Dedifferentiated amniotic fluid mesenchymal stem cell (primary cell): ENCODE measurements at regions not wholly inside any gene's neighbourhood (a gene's known extent, or its start where the extent isn't known, plus 50 kb on each side); places are given as distances from the start of the nearest gene placed in this dataset.

ENCODE experiments used
- DNase-seq: peaks from one replicate; pipeline ENCODE4 v3.0.0-alpha.2; 2016; ENCODE audit errors: extremely low spot score

DNA sequence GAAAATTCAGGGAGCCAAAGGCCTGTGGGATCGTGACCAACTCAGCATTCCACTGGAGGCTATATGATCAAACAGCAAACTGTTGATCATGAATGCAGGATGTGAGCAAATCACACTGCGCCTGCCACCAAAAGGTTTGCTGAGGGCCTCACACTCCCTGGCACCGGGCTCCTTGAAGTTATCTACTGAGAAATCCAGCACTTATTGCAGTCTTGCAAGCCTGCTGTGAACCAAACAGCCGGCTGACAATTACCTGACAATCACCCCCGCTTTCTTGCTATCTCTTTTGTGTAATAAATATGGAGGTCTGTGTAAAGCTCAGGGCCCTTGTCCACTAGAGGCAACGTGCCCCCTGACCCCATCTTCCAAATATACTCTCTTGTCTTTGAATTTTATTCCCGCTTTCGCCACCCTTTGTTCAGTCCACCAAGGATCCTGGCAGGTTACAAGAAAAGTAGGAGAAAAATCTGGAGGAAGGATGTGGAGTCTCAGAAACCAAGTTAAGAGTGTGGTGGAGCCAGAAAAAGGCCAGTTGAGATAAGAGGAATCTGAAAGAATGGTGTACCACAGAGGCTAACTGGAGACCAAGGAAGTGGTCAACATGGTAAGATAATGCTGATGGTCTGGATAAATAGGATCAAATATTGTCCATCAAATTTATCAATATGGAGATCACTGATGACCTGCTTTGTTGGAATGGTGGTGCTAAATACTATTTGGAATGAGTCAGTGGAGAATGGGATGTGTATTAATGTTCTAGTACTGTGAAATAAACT lies 229.2 kb downstream of the ALX1 start:
- no peak for DNase-seq

DNA sequence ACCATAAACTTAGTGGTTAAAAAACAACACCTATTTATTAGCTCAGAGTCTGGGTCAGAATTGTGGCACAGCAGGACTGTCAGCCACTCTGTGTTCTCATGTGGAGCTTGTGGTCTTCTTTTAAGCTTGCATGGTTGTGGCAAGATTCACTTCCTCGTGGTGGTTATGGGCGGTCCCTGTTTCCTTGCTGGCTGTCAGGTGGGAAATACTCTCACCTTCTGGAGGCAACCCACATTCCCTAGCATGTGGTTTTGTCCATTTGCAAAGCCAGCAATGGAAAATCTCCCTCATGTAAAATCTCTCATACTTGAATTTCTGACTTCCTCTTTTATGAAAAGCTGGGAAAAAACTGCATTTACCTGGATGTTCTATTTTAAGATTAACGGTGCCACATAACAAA lies 229.8 kb downstream of the ALX1 start:
- DNase-seq: no peak

DNA sequence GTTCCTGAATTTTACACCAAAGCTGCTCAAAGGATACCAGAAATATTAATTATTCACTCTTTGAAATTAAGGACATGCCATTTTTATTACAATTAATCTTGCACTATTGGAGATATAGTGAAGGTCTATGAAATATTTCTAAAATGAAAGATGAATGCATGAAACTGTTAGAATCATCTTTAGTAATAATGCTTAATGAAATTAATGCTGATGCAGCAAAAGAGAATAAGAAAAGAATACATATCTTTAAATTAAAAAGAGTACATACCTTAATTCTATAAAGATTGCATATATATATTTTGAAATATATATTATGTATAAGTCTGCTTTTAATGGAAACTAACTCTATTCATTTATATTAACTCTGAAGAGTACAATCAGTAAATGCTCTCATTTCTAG lies 236.0 kb downstream of the ALX1 start:
- no peak for DNase-seq

GRCh38 chr12:85516667-85517325 lies 236.8 kb downstream of the ALX1 start:
- DNase-seq: no peak

- DNase-seq: no peak
Observed at GRCh38 chr12:85519163-85519562, 239.1 kb downstream of the ALX1 start.

DNA sequence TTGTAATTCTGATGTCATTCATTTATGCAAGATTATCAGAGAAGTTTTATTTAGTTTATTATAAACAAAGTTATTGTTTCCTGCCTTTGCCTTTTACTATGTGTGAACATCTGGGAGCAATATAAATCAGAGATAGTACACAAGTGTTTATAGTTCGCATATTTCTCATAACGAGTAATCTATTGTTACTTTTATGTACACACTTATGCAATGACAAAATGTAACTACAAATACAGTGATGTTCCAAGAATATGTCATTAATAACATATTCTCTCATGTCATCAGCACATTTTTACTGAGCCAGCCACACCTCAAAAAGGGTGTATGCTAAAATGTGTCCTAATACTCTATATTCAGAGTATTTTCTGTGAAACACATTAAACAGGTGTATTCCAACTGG lies 243.2 kb downstream of the ALX1 start:
- no peak for DNase-seq

DNA sequence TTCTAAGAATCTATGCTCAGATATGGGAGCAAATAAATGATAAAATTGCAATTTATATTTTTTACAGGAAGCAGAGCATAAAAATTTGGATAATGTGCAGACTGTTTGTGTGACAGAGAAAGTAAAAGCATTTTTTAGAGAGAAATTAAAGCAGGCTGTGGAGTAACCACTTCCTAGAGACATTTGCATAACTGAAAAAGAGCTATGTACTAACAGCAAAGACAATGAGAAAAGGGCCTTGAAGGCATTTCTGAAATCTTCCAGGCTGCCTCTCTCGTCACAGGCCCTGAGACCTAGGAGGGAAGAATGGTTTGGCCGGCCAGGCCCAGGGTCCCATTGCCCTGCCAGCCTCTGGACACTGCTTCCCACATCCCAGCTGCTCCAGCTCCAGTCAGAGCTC lies 247.2 kb downstream of the ALX1 start:
- DNase-seq: no peak

DNA sequence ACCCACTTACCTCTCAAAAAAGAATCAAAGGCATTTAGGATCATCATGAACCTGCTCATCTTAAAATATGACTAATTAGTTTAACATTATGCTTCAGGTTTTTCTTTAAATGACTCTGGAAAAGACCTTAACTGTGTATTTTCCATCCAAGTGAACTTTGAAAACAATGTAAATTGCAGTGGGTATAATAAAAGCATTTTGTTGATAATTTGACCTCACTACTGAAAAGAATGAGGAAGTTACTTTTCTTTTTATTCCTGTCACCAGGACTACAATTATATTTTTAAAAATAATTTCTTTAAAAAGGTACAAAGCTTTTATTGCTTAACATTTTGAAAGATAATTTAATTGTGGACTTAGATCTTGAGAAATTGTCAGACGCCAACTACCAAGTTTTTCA lies 249.9 kb downstream of the ALX1 start:
- no peak for DNase-seq

- DNase-seq: no peak
Observed at GRCh38 chr12:85530456-85530855, 250.4 kb downstream of the ALX1 start.

GRCh38 chr12:85531341-85531740 lies 251.3 kb downstream of the ALX1 start:
- DNase-seq: no peak

GRCh38 chr12:85549640-85550039 lies 269.6 kb downstream of the ALX1 start:
- DNase-seq: no peak

GRCh38 chr12:85550924-85551323 lies 270.9 kb downstream of the ALX1 start:
- DNase-seq: no peak

- no peak for DNase-seq
Observed at GRCh38 chr12:85552461-85552860, 272.4 kb downstream of the ALX1 start.

DNA sequence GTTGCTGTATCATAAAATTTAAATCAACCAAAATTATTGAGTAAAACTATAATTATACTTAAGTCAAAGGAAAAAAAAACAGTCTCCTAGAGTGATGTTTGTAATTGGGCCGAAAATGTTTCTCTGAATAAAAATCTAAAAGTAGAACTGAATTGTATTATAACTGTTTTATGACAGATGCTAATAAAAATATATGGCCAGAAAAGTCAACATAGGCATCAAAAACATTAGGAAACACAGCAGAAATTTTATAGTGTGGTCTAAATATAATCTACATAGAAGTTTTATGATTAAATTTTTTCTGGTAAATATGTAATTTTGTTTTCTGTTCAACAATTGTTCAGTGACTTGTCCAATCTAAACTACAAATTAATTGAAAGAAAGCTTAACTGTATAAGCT lies 277.8 kb downstream of the ALX1 start:
- DNase-seq: no peak

GRCh38 chr12:85558684-85559083 lies 277.5 kb downstream of the RASSF9 start:
- no peak for DNase-seq

DNA sequence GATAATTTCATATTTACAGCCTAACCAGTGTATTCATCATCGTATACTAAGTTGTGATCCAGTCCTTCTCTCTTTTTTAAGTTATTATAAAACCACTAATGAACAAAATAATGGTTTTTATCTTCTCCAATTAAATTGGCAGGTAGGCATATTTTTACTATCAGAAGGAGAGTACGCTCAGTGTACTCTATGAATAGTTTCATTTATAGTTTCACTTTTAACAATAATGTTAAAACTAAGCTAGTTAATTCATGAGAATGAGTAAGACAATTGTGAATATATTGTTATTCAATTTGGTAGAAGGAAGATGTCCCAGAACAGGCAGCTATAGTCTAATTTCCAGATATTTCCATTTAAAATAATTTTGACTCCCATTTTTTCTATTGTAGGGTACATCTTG lies 277.1 kb downstream of the RASSF9 start:
- no peak for DNase-seq

GRCh38 chr12:85559536-85559935 lies 276.7 kb downstream of the RASSF9 start:
- DNase-seq: no peak

GRCh38 chr12:85562765-85563164 lies 273.4 kb downstream of the RASSF9 start:
- no peak for DNase-seq

- no peak for DNase-seq
Observed at GRCh38 chr12:85564786-85565185, 271.4 kb downstream of the RASSF9 start.

DNA sequence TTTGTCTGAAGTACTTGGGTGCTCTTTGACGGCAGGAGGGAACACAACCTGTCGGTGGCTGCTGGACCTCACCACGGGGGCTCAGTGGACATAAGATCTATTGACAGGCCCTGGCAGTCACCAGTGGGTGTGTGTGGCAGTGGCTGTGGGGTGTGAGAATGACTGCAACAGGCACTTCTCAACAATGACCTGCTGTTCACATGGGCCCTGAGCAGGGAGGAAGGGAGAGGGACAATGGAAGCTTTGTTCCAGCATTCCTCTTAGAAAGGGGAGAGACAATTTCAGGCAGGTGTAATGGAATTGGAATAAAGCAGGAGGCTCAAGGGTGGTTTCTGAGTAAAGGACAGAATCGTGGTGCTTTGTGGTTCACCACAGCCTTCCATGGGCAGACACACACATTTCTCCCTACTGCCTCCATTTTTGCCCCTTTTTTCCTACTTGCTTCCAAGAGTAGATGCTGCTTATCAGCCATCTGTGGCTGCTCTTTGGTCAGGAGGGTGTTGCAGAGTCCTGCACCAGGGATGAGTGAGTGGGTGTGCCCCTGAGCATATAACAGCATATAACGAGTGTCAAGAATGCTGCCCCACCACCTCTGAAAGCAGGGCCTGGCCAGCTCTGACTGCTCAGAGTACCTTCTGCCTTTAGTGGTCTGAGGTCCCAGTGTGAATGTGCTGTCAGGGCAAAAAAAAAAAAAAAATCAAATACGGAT lies 267.7 kb downstream of the RASSF9 start:
- no peak for DNase-seq

GRCh38 chr12:85569261-85569660 lies 266.9 kb downstream of the RASSF9 start:
- DNase-seq: no peak

- DNase-seq: no peak
Observed at GRCh38 chr12:85572956-85573355, 263.3 kb downstream of the RASSF9 start.

GRCh38 chr12:85573635-85574214 lies 262.5 kb downstream of the RASSF9 start:
- no peak for DNase-seq
